ENCODE measurements at regions not wholly inside any gene's neighbourhood (a gene's known extent, or its start where the extent isn't known, plus 50 kb on each side); places are given as distances from the start of the nearest gene placed in this dataset.

DNA sequence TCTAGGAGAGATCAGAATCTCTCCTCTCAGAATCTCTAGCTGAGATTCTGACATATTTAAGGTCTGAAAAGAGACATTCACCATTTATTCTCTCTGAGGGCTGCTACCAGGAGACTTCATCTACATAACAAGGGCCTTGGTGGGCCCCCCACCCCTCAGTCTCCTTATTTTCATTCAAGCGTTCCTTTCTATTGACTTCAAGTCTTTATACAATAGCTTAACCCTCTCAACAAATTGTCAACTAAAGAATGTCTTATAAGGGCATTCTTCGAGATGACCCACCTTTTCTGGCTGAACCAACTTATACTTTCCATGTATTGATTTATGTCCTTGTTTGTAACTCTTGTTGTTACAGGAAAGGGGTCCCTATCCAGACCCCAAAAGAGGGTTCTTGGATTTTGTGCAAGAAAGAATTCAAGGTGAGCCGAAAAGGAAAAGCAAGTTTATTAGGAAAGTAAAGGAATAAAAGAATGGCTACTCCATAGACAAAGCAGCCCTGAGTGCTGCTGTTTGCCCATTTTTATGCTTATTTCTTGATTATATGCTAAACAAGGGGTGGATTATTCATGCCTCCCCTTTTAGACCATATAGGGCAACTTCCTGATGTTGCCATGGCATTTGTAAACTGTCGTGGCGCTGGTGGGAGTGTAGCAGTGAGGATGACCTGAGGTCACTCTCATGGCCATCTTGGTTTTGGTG is 209.5 kb upstream of the ALCAM start:
- Histone ChIP-seq H3K79me2 (ENCODE audit: control insufficient read depth, insufficient read depth, low read length) (no peaks in the 10 kb centered on the region), H3K4me2 (ENCODE audit: control insufficient read depth, insufficient read depth) (no peak overlapping the region), H2AFZ (ENCODE audit: control insufficient read depth, low read depth, low read length) (no peak overlapping the region), H3K36me3 (ENCODE audit: control insufficient read depth in 2 of 2, insufficient read depth in 2 of 2, low read length in 1 of 2) (no peaks in the 10 kb centered on the region), H3K4me3 (no peak overlapping the region), H3K27me3 (replicated peaks in 1 of 2; ENCODE audit: control insufficient read depth in 2 of 2, insufficient read depth in 2 of 2, low read length in 1 of 2) (no peaks in the 10 kb centered on the region), H3K27ac (ENCODE audit: control insufficient read depth, insufficient read depth) (no peak overlapping the region), H4K20me1 (ENCODE audit: control insufficient read depth, insufficient read depth) (no peaks in the 10 kb centered on the region), H3K4me1 (ENCODE audit: control insufficient read depth, insufficient read depth, low read length) (no peaks in the 10 kb centered on the region), H3K9me3 (replicated peaks; ENCODE audit: control insufficient read depth, insufficient read depth, low read length) (no peaks in the 10 kb centered on the region), H3K9ac (ENCODE audit: control insufficient read depth, insufficient read depth, low read length) (no peak overlapping the region)
- FAIRE-seq = no peak
- in situ Hi-C loops (cut with MboI) (no loop called here), intact Hi-C loops (cut with micrococcal nuclease; ENCODE audit: unreplicated experiment) (loop anchor here (10.0 kb wide), 1 partner anchor 358 kb away; no protein-coding TSS in a partner anchor)
- WGBS (ENCODE audit: insufficient coverage, insufficient replicate concordance, low lambda C conversion rate, missing lambda C conversion rate) = 48% methylated on average over 5 of the region's 5 CpGs
- no peak for DNase-seq (ENCODE audit: low read depth, low spot score)
- no peak for ATAC-seq
- SMC1A ChIA-PET (ENCODE audit: uncharacterized antibody, unreplicated experiment) = no interaction called here
- BruUV-seq (replicated peaks) = no TSS peak
- POLR2A ChIA-PET = no interaction called here
- CTCF ChIA-PET = no interaction called here
- RAD21 ChIA-PET (ENCODE audit: unreplicated experiment) = no interaction called here
- TF ChIP-seq ZNF207 (IDR thresholded peaks at IDR 0.05; ENCODE audit: borderline replicate concordance) = no peak
- TF ChIP-seq NBN (IDR thresholded peaks at IDR 0.05) = no peak
- no peak for TF ChIP-seq NR2C1 (IDR thresholded peaks at IDR 0.05)
- TF ChIP-seq ZZZ3 (IDR thresholded peaks at IDR 0.05; ENCODE audit: control insufficient read depth, insufficient read length, low read depth) = no peak
- no peak for TF ChIP-seq RAD51 (IDR thresholded peaks at IDR 0.05)
- TF ChIP-seq, protein P1, sequence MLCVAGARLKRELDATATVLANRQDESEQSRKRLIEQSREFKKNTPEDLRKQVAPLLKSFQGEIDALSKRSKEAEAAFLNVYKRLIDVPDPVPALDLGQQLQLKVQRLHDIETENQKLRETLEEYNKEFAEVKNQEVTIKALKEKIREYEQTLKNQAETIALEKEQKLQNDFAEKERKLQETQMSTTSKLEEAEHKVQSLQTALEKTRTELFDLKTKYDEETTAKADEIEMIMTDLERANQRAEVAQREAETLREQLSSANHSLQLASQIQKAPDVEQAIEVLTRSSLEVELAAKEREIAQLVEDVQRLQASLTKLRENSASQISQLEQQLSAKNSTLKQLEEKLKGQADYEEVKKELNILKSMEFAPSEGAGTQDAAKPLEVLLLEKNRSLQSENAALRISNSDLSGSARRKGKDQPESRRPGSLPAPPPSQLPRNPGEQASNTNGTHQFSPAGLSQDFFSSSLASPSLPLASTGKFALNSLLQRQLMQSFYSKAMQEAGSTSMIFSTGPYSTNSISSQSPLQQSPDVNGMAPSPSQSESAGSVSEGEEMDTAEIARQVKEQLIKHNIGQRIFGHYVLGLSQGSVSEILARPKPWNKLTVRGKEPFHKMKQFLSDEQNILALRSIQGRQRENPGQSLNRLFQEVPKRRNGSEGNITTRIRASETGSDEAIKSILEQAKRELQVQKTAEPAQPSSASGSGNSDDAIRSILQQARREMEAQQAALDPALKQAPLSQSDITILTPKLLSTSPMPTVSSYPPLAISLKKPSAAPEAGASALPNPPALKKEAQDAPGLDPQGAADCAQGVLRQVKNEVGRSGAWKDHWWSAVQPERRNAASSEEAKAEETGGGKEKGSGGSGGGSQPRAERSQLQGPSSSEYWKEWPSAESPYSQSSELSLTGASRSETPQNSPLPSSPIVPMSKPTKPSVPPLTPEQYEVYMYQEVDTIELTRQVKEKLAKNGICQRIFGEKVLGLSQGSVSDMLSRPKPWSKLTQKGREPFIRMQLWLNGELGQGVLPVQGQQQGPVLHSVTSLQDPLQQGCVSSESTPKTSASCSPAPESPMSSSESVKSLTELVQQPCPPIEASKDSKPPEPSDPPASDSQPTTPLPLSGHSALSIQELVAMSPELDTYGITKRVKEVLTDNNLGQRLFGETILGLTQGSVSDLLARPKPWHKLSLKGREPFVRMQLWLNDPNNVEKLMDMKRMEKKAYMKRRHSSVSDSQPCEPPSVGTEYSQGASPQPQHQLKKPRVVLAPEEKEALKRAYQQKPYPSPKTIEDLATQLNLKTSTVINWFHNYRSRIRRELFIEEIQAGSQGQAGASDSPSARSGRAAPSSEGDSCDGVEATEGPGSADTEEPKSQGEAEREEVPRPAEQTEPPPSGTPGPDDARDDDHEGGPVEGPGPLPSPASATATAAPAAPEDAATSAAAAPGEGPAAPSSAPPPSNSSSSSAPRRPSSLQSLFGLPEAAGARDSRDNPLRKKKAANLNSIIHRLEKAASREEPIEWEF (IDR thresholded peaks at IDR 0.05; ENCODE audit: insufficient replicate concordance, low read depth, low read length) = no peak
- no peak for TF ChIP-seq TARDBP (IDR thresholded peaks at IDR 0.05; ENCODE audit: borderline replicate concordance)
- TF ChIP-seq, protein P2, sequence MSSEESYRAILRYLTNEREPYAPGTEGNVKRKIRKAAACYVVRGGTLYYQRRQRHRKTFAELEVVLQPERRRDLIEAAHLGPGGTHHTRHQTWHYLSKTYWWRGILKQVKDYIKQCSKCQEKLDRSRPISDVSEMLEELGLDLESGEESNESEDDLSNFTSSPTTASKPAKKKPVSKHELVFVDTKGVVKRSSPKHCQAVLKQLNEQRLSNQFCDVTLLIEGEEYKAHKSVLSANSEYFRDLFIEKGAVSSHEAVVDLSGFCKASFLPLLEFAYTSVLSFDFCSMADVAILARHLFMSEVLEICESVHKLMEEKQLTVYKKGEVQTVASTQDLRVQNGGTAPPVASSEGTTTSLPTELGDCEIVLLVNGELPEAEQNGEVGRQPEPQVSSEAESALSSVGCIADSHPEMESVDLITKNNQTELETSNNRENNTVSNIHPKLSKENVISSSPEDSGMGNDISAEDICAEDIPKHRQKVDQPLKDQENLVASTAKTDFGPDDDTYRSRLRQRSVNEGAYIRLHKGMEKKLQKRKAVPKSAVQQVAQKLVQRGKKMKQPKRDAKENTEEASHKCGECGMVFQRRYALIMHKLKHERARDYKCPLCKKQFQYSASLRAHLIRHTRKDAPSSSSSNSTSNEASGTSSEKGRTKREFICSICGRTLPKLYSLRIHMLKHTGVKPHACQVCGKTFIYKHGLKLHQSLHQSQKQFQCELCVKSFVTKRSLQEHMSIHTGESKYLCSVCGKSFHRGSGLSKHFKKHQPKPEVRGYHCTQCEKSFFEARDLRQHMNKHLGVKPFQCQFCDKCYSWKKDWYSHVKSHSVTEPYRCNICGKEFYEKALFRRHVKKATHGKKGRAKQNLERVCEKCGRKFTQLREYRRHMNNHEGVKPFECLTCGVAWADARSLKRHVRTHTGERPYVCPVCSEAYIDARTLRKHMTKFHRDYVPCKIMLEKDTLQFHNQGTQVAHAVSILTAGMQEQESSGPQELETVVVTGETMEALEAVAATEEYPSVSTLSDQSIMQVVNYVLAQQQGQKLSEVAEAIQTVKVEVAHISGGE (CRISPR knock-in tag; IDR thresholded peaks at IDR 0.05) = no peak
- TF ChIP-seq ZNF24 (IDR thresholded peaks at IDR 0.05) = no peak
- no peak for TF ChIP-seq RFX5 (IDR thresholded peaks at IDR 0.05; ENCODE audit: low read depth, low read length)
- TF ChIP-seq, protein P3, sequence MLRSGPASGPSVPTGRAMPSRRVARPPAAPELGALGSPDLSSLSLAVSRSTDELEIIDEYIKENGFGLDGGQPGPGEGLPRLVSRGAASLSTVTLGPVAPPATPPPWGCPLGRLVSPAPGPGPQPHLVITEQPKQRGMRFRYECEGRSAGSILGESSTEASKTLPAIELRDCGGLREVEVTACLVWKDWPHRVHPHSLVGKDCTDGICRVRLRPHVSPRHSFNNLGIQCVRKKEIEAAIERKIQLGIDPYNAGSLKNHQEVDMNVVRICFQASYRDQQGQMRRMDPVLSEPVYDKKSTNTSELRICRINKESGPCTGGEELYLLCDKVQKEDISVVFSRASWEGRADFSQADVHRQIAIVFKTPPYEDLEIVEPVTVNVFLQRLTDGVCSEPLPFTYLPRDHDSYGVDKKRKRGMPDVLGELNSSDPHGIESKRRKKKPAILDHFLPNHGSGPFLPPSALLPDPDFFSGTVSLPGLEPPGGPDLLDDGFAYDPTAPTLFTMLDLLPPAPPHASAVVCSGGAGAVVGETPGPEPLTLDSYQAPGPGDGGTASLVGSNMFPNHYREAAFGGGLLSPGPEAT (IDR thresholded peaks at IDR 0.05; ENCODE audit: low read depth) = no peak
- no peak for TF ChIP-seq EGR1 (IDR thresholded peaks at IDR 0.05; ENCODE audit: borderline replicate concordance in 1 of 2, low read depth in 2 of 2, low read length in 2 of 2)
- TF ChIP-seq, protein P4, sequence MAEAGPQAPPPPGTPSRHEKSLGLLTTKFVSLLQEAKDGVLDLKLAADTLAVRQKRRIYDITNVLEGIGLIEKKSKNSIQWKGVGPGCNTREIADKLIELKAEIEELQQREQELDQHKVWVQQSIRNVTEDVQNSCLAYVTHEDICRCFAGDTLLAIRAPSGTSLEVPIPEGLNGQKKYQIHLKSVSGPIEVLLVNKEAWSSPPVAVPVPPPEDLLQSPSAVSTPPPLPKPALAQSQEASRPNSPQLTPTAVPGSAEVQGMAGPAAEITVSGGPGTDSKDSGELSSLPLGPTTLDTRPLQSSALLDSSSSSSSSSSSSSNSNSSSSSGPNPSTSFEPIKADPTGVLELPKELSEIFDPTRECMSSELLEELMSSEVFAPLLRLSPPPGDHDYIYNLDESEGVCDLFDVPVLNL (IDR thresholded peaks at IDR 0.05; ENCODE audit: low read depth, low read length) = no peak
- no peak for TF ChIP-seq NR2F1 (conservative IDR thresholded peaks at IDR 0.05)
